RWPE2 (cell line): ENCODE measurements at regions not wholly inside any gene's neighbourhood (a gene's known extent, or its start where the extent isn't known, plus 50 kb on each side); places are given as distances from the start of the nearest gene placed in this dataset.

Experiments
- ATAC-seq: fragments of 200-7000 bp; cut with Tn5 transposase; 3 replicates; pipeline ENCODE4 v1.9.1; 2021; ENCODE audit warnings: low read depth
- DNase-seq: peaks from one replicate; pipeline ENCODE4 v3.0.0-alpha.2; 2020; ENCODE audit warnings: low spot score
- H3K27ac ChIP-seq: fragments of 450-650 bp; 2 replicates; pipeline ENCODE4 v1.5.1; 2017; ENCODE audit warnings: mild to moderate bottlenecking; ENCODE audit not compliant: poor library complexity, severe bottlenecking
- H3K27me3 ChIP-seq: fragments of 250-450 bp; sonication (Bioruptor Pico); 2 replicates; pipeline ENCODE4 v1.5.1; 2021; ENCODE audit warnings: mild to moderate bottlenecking, moderate library complexity; ENCODE audit not compliant: insufficient read depth, poor library complexity, severe bottlenecking
- H3K36me3 ChIP-seq: fragments of 250-450 bp; sonication (Bioruptor Pico); 2 replicates; pipeline ENCODE4 v1.5.1; 2020; ENCODE audit warnings: low read depth, mild to moderate bottlenecking, moderate library complexity
- H3K4me1 ChIP-seq: fragments of 250-450 bp; sonication (Bioruptor Pico); 2 replicates; pipeline ENCODE4 v1.5.1; 2021; ENCODE audit warnings: mild to moderate bottlenecking, moderate library complexity; ENCODE audit not compliant: insufficient read depth, poor library complexity, severe bottlenecking
- H3K4me3 ChIP-seq: fragments of 250-450 bp; sonication (Bioruptor Pico); 2 replicates; pipeline ENCODE4 v1.5.1; 2021; ENCODE audit warnings: mild to moderate bottlenecking, moderate library complexity; ENCODE audit not compliant: severe bottlenecking
- H3K9me3 ChIP-seq: fragments of 250-450 bp; sonication (Bioruptor Pico); 2 replicates; pipeline ENCODE4 v1.5.1; 2021; ENCODE audit warnings: mild to moderate bottlenecking, moderate library complexity; ENCODE audit not compliant: severe bottlenecking
- TF ChIP-seq, protein P1 (sequence below): fragments of 450-650 bp; IDR thresholded peaks from one replicate; pipeline ENCODE4 v1.5.1; 2017; ENCODE audit warnings: mild to moderate bottlenecking, moderate library complexity; ENCODE audit not compliant: poor library complexity, severe bottlenecking

DNA sequence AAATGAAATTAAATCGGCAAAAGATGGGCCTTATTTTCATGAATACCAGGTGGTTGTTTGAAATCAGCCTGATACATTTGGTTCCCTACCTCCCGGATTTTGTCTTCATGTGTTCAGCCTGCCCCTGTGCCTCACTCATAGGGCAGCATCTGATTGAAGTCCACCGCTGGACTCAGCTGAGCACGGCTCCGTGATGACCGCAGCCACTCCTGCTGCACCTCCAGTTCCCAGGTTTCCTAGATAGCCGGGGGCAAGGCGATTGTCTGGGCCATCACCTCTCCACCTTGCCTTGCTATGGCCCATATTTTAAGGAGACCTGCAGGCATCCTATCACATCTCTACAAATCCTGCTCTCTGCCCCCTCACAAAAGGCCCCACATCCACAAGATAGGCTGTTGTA, 563.8 kb downstream of the NUF2 start:
- DNase-seq (no peak), ATAC-seq (no peak)
- H3K36me3 ChIP-seq = no peaks in the 10 kb centered on the region
- no peaks in the 10 kb centered on the region for H3K9me3 ChIP-seq
- H3K4me1 ChIP-seq = no peaks in the 10 kb centered on the region
- no peak overlapping the region for H3K4me3 ChIP-seq
- no peak overlapping the region for H3K27ac ChIP-seq
- TF ChIP-seq, protein P1, sequence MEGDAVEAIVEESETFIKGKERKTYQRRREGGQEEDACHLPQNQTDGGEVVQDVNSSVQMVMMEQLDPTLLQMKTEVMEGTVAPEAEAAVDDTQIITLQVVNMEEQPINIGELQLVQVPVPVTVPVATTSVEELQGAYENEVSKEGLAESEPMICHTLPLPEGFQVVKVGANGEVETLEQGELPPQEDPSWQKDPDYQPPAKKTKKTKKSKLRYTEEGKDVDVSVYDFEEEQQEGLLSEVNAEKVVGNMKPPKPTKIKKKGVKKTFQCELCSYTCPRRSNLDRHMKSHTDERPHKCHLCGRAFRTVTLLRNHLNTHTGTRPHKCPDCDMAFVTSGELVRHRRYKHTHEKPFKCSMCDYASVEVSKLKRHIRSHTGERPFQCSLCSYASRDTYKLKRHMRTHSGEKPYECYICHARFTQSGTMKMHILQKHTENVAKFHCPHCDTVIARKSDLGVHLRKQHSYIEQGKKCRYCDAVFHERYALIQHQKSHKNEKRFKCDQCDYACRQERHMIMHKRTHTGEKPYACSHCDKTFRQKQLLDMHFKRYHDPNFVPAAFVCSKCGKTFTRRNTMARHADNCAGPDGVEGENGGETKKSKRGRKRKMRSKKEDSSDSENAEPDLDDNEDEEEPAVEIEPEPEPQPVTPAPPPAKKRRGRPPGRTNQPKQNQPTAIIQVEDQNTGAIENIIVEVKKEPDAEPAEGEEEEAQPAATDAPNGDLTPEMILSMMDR = no peak
- no peaks in the 10 kb centered on the region for H3K27me3 ChIP-seq

DNA sequence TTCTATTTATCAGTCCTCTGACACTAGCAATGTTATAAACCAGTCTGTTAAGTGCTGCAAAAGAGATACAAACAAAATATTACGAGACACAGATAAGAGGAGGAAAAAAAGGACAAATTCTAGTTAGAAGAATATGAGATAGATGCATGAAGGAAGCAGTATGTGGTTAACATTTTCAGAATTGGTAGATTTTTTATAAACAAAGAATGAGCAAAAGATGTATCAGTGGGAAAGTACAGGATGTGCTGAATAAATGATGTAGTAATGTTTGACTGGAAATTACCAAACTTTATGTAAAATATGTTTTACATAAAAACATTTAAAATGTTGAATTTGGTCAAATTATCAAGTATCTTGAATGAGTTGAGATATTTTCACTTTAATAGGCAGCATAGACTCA, 574.2 kb downstream of the NUF2 start:
- ATAC-seq = no peak
- H3K4me3 ChIP-seq = no peak overlapping the region
- TF ChIP-seq, protein P1 = no peak

DNA sequence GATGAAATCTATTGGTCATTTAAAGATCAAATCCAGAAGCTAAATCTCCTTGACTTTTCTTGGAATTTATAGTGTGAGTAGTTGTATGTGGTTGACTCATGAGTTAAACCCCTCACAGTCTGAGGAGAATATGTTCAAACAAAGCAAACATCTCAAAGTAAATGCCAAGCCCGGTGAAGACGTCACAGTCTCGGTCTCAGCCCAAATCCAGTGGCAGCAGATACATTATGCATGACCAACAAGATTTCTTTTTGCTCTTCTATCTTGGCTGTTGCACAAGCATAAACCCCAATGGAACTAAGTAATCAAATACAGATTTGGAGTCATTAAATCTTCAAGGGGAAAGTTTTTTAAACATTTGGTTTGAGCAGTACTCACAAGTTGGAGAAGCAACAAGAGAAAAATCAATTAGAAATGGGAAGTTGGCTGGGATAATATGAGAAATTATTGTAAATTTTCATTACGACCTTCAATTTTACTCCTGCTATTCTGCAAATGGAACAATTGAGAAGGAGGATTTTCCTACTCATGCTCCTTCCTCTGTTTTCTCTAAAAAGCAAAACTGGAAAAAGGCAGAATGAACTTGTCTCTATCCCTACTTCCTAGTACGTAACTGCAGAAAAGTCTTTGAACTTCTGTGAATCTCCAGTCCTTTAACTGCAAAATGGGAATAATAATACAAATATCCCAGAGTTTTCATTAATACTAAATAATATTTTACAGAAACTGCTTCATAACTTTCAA, 575.8 kb downstream of the NUF2 start:
- DNase-seq = no peak
- TF ChIP-seq, protein P1 = no peak
- Histone ChIP-seq H3K4me3 (no peak overlapping the region), H3K4me1 (no peaks in the 10 kb centered on the region), H3K9me3 (no peaks in the 10 kb centered on the region), H3K36me3 (no peaks in the 10 kb centered on the region), H3K27me3 (no peaks in the 10 kb centered on the region), H3K27ac (no peak overlapping the region)
- no peak for ATAC-seq

More for the DNA sequence above, 574.2 kb downstream of the NUF2 start:
- Histone ChIP-seq H3K36me3 (no peaks in the 10 kb centered on the region), H3K27ac (no peak overlapping the region), H3K9me3 (no peaks in the 10 kb centered on the region), H3K27me3 (no peaks in the 10 kb centered on the region), H3K4me1 (no peaks in the 10 kb centered on the region)
- DNase-seq = no peak

DNA sequence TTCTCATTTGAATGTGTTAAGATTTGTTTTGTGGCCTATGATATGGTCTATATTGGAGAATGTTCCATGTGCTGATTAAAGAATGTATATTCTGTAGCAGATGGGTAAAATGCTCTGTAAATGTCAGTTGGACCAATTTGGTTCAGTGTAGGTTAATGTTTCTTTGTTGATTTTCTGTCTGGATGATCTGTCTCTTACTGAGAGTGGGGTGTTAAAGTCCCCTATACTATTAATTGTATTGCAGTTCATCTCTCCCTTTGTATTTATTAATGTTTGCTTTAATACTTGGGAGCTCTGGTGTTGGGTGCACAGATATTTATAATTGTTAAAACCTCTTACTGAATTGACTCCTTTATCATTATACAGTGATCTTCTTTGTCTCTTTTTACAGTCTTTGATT, 584.5 kb downstream of the NUF2 start:
- Histone ChIP-seq H3K27me3 (no peaks in the 10 kb centered on the region), H3K4me3 (no peak overlapping the region), H3K27ac (no peak overlapping the region), H3K4me1 (no peaks in the 10 kb centered on the region), H3K9me3 (no peaks in the 10 kb centered on the region), H3K36me3 (no peaks in the 10 kb centered on the region)
- ATAC-seq (no peak), DNase-seq (no peak)
- TF ChIP-seq, protein P1 = no peak

DNA sequence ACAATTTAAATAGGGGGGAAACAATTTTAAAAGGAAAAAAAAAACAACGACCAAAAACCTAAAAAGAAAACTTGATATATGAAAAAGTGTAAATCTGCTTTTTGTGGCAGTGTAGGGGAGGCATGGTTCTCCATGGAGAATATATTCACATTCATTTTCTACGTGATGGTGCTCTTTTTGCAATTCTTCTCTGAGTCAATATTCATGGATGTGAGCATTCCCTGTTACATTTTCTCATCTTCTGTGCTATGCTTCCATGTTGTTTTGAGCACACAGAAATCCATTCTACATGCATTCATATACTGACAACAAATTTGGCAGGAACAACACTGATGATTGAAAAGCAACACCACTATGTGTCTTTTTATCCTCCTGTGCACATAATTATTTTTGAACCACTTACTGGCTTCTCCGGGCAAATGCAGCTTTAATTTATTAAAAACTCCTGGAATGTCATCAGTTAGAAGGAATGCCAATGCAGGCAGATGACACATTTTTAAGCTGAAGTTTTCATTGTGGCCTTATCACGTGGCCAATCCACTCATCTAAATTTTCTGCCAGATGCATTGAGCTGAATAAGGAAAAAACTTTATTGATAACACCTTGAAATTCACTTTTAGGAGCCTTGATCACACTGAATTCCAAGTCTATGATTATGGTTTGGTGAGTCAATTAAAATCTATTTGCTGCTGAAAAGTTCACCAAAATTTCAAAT, 590.6 kb downstream of the NUF2 start:
- TF ChIP-seq, protein P1 = no peak
- H3K4me3 ChIP-seq = no peak overlapping the region
- H3K27ac ChIP-seq = no peak overlapping the region
- no peaks in the 10 kb centered on the region for H3K36me3 ChIP-seq
- DNase-seq (no peak), ATAC-seq (no peak)
- no peaks in the 10 kb centered on the region for H3K9me3 ChIP-seq
- no peaks in the 10 kb centered on the region for H3K27me3 ChIP-seq
- no peaks in the 10 kb centered on the region for H3K4me1 ChIP-seq
